HG02571 (cell line): ENCODE measurements at regions not wholly inside any gene's neighbourhood (a gene's known extent, or its start where the extent isn't known, plus 50 kb on each side); places are given as distances from the start of the nearest gene placed in this dataset.

Source experiments
- ATAC-seq: cut with Tn5 transposase; IDR thresholded peaks from one replicate; pipeline ENCODE4 v1.9.1; 2021; ENCODE audit warnings: mild to moderate bottlenecking, moderate library complexity; ENCODE audit not compliant: unreplicated experiment

DNA sequence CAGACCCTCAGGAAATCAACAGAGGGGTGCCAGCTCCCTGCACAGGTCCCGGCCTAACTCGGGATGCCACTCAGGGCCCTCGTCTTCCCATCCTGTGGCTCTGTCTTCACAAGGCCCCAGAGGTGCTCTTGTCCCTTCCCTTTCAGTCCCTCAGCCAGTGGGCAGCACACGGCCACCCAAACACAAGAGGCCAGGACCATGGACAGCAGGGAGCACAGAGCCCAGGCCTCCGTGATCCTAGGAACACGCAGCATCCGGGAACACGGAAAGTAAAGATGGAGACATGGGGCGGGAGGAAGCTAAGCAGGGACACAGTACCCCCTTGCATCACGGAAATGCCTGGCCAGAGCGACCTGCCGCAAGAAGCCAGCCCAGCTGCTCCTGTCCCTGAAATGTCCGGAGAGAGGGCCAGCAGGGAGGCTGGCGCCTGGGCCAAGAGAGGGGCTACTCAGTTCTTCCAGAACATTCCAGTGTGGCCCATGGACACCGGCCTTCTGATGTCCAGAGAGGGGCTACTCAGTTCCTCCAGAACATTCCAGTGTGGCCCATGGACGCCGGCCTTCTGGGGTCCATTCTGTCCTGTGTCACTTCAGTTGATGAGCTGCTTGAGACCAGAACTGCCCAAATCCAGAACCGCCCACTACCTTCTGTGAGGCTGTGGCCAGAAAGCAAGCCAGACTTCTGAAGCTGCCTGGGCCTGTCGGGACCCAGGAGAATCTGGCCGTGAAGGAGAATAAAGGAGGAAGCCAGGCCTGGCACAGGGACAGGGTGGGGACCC lies 274.0 kb downstream of the BRD1 start:
- no peak for ATAC-seq

GRCh38 chr22:49553076-49553475 lies 274.6 kb downstream of the BRD1 start:
- ATAC-seq: no peak

DNA sequence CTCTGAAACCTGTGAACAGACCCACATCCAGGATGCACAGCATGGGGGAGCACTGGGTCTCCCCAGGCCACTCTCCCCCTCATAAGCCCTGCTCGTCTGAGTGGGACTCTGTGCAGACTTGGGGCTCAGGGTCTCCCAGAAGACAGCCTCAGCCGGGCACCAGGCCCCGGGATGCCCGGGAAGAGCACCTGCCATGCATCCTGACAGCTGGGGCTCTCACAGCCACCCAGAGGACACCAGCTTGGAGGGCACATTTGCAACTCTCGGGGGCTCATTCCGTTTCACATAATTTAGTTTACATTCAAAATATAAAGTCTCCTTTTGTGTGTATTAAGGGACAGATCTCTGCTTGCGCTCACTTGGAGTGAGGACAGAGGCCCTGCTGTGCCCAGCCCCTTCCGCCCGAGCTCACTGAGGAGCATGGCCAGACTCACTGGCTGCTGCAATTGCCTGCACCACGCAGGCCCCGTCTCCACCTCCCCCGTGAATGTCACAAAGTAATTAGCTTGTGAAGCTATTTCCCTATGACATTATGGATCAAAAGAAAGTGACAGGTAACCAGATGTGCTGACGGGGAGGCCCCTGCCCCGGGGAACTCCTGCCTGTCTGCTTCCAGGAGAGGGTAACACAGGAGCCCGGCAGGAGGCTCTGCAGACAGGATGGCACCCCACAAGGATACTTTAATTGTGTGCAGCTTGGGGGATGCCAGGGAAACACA lies 275.6 kb downstream of the BRD1 start:
- ATAC-seq: no peak

DNA sequence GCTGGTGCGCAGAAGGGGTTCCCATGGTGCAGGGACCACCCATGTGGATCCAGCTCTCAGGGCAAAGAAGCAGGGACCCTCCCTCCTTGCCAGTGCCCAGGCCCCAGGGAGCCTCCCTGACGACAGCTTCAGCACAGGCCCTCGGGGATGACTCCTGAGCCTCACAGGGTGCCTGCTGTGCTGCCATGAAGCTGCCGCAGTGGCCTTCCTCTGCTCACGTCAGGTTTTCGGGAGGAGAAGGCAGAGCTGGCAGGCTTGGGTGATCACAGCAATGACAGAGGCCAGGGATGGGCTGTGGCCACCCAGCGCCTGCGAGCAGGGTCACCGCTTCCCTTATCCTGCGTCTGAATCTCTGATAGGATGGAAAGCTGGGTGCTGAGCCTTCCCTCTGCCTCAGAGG lies 276.2 kb downstream of the BRD1 start:
- no peak for ATAC-seq

GRCh38 chr22:49550766-49551362 lies 276.8 kb downstream of the BRD1 start:
- ATAC-seq: no peak

DNA sequence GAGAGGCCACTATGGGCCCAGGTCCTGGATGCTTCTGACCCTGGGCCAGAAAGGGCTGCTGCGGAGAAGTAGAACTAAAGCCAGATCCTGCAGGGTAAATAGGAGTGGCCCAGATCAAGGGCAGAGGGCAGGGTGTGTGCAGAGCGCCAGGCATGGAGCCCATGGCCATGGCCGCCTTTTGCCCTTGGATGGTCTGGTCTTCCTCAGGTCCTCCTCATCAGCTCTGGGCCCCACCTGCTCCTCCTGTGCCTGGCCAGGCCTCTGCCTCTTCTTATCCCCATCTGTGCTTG lies 277.6 kb downstream of the BRD1 start:
- no peak for ATAC-seq

GRCh38 chr22:49549256-49550140 lies 278.2 kb downstream of the BRD1 start:
- no peak for ATAC-seq

DNA sequence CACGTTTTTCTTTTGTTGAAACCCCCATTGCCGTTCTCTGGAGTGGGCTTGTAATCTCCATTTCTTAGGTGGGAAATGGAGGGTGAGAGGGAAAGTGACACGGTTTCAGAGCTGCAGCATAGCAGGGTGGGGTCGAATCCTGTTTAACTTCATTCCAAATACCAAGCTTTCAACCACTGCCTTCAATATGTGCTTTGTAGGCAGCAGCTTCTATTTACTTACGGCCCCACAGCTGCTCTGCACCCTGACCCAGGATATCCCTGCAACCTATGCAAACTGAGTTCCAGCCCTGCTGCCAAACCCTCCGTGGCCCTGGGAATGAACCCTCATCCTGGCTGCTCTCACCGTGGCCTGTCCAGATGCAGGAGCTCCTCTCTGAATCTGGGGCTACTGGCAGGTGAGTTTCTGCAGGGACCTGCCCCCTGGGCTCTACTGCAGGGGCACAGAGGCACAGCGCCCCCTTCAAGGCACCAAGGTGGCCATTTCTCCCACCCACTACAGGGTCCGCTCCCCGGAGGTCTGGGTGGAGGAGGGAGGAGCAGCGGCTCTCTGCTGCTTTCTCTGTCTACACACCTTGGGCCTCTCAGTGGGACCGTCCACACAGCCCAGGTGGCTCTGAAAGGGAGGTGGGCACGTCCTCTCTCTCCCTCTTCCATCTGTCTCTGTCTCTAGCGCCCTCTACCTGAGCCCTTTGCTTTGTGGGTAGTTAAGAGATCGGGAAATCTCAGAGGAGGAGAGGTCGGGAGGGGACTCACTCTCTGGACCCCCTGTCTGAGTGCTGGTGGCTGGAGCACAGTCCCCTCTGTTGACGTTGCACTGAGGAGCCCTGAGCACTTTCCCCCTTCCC lies 279.1 kb downstream of the BRD1 start:
- no peak for ATAC-seq

- ATAC-seq: no peak
Measured at GRCh38 chr22:49547751-49548239, 279.9 kb downstream of the BRD1 start.

GRCh38 chr22:49546811-49547585 lies 280.7 kb downstream of the BRD1 start:
- ATAC-seq: no peak

DNA sequence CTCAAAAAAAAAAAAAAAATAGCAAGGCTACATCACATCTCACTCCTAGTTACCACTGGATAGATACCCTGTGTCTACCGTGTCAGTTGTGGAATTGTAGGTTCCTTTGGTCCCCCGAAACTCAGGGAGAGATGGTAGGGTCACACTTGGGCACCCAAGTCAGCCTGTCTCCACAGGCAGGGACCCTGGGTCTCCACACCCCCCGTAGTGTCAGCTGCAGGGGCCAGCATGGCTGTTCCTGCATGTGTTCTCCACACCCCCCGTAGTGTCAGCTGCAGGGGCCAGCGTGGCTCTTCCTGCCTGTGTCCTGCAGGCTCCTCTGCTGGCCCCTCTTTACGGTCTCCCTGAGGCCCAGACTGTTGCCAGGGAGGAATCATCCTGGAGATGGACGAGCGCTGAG lies 282.1 kb downstream of the BRD1 start:
- ATAC-seq: no peak

GRCh38 chr22:49544286-49544685 lies 283.4 kb downstream of the BRD1 start:
- ATAC-seq: no peak

DNA sequence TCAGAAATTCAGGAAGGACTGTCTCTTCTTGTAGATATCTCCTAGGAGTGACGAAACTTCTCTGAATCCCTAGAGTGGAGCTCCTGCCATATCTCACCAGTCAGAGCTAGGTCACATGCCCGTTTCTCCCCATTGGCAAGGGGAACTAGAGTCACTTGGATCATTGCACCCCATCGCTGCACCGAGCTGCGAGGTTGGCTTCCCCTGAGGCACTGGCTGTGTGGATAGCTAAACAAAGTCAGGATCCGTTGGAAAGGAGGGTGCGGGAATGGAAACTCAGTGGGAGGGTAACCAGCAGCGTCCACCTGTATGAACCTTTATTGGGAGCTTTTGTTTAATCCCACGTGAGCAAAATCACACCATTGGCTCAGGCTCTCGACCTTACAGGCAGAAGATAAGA lies 283.8 kb downstream of the BRD1 start:
- no peak for ATAC-seq

DNA sequence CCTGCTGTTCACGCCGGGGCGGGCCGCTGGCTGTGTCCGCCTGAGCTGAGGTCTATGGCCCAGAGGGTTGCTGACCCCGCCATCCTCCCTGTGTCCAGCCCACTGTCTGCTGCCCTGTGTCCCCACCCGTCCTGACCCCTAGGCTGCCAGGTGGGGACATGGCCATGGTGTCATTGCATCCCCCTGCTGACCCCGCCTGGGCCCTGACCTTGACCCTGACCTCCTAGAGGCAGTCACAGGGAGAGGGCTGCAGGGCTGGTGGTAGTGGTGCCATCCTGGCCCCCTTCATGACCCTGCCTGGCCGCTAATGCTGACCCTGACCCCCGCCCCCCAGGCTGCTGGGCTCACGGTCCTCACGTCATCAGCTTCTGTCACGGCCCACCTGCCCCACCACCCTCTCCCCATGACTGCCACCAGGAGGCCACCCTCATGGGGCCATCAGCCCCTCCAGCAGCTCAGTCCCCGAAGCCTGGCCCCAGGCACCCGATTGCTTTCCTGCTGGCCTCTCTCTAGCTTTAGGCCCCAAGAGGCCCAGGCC lies 285.9 kb downstream of the BRD1 start:
- no peak for ATAC-seq

GRCh38 chr22:49540913-49541692 lies 286.6 kb downstream of the BRD1 start:
- no peak for ATAC-seq

DNA sequence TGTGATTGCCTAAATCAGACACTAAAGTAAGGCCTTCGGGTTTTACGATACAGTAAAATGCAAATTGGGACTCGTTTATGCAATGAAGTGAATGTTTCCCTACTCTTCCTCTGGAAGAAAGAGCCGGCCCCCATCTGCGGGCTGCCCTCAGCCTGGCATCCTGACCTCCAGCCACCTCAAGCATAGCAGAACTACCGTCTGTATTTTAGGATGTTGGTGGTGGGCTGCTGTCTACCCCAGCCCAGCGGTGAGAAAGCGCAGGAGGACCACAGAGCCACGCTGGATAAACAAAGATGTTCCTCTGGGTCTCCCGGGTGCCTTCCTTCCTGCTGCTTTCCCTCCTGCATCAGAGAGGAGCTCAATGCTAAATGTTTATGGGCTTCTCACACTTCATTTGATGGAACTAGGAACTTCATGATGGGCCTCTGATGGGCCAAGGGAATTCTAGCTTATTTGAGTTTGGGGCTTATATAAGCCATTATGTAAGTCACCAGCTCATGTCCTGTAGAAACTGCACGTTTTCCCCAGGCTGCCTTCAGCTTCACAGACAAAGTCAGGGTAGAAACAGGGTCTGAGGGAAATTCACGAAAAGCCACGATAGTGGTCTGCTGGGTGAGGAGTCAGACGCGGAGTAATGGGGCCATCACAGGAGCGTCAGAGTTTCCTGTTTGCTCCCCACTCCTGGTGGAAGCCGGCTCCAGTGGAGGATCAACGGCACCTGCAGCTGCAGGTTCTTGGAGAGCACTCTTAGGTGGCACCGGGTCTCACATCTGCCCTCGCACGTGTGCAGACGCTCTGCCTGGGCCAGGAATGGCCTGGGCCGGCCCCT lies 287.4 kb downstream of the BRD1 start:
- ATAC-seq: no peak

GRCh38 chr22:49538006-49538405 lies 289.7 kb downstream of the BRD1 start:
- ATAC-seq: no peak
